ENCODE measurements at regions not wholly inside any gene's neighbourhood (a gene's known extent, or its start where the extent isn't known, plus 50 kb on each side); places are given as distances from the start of the nearest gene placed in this dataset.

- Histone ChIP-seq H3K9me3 (ENCODE audit: control insufficient read depth, insufficient read depth, low read depth, low read length) (no peaks in the 10 kb centered on the region), H3K4me1 (ENCODE audit: control insufficient read depth, insufficient read depth, low read length) (no peaks in the 10 kb centered on the region), H3K36me3 (ENCODE audit: control insufficient read depth, insufficient read depth, low read length) (no peaks in the 10 kb centered on the region), H3K27ac (ENCODE audit: low read length) (no peak overlapping the region), H3K4me3 (ENCODE audit: low read depth in 2 of 2, low read length in 2 of 2) (no peak overlapping the region), H3K27me3 (ENCODE audit: control insufficient read depth, insufficient read depth, low read length) (no peaks in the 10 kb centered on the region)
- DNase-seq (ENCODE audit: low read depth, low spot score) (no peak), ATAC-seq (no peak)
- in situ Hi-C loops (cut with HindIII; ENCODE audit: low pct_unique_long_range_greater_than_20kb, low sequenced_read_pairs): no loop called here
- intact Hi-C loops (cut with micrococcal nuclease; ENCODE audit: unreplicated experiment): no loop called here
- TF ChIP-seq REST (IDR thresholded peaks at IDR 0.05; ENCODE audit: insufficient read depth in 1 of 2, low read depth in 2 of 2, low read length in 1 of 2) (no peak), POLR2AphosphoS5 (IDR thresholded peaks at IDR 0.05; ENCODE audit: low read depth, low read length) (no peak), SIN3A (IDR thresholded peaks at IDR 0.05; ENCODE audit: borderline replicate concordance, insufficient read depth, low read depth, low read length) (no peak), CTCF (IDR thresholded peaks at IDR 0.05) (no peak), TCF7L2 (IDR thresholded peaks at IDR 0.05; ENCODE audit: low read depth, low read length) (no peak)
- CTCF ChIA-PET: no interaction called here
- BruUV-seq (replicated peaks): no TSS peak
- POLR2A ChIA-PET: interaction anchor here (0.6 kb wide), 1 partner anchor 92 kb away, joined by 6 read pairs; no protein-coding TSS in a partner anchor
Observed at GRCh38 chr13:30151388-30151787, 156.0 kb downstream of the KATNAL1 start.

- TF ChIP-seq POLR2AphosphoS5 (IDR thresholded peaks at IDR 0.05; ENCODE audit: low read depth, low read length) (no peak), TCF7L2 (IDR thresholded peaks at IDR 0.05; ENCODE audit: low read depth, low read length) (no peak), REST (IDR thresholded peaks at IDR 0.05; ENCODE audit: insufficient read depth in 1 of 2, low read depth in 2 of 2, low read length in 1 of 2) (no peak), SIN3A (IDR thresholded peaks at IDR 0.05; ENCODE audit: borderline replicate concordance, insufficient read depth, low read depth, low read length) (no peak), CTCF (IDR thresholded peaks at IDR 0.05) (no peak)
- Histone ChIP-seq H3K27ac (ENCODE audit: low read length) (no peak overlapping the region), H3K36me3 (ENCODE audit: control insufficient read depth, insufficient read depth, low read length) (no peaks in the 10 kb centered on the region), H3K4me1 (ENCODE audit: control insufficient read depth, insufficient read depth, low read length) (no peaks in the 10 kb centered on the region), H3K4me3 (ENCODE audit: low read depth in 2 of 2, low read length in 2 of 2) (no peak overlapping the region), H3K9me3 (ENCODE audit: control insufficient read depth, insufficient read depth, low read depth, low read length) (no peaks in the 10 kb centered on the region), H3K27me3 (ENCODE audit: control insufficient read depth, insufficient read depth, low read length) (no peaks in the 10 kb centered on the region)
- BruUV-seq (replicated peaks): no TSS peak
- ChIA-PET POLR2A (no interaction called here), CTCF (no interaction called here)
- ATAC-seq (no peak), DNase-seq (ENCODE audit: low read depth, low spot score) (no peak)
- in situ Hi-C loops (cut with HindIII; ENCODE audit: low pct_unique_long_range_greater_than_20kb, low sequenced_read_pairs) (no loop called here), intact Hi-C loops (cut with micrococcal nuclease; ENCODE audit: unreplicated experiment) (no loop called here)
Observed at GRCh38 chr13:30149248-30149647, 158.1 kb downstream of the KATNAL1 start.
